ENCODE measurements at regions not wholly inside any gene's neighbourhood (a gene's known extent, or its start where the extent isn't known, plus 50 kb on each side); places are given as distances from the start of the nearest gene placed in this dataset.

GRCh38 chr6:151702851-151703658, 104.4 kb upstream of the ESR1 start:
- DNase-seq (ENCODE audit: low read depth): no peak
- no peaks in the 10 kb centered on the region for H3K36me3 ChIP-seq (ENCODE audit: control insufficient read depth, insufficient read depth, low read length, severe bottlenecking)
- H3K27me3 ChIP-seq (replicated peaks; ENCODE audit: control insufficient read depth, insufficient read depth, low read length): no peaks in the 10 kb centered on the region

GRCh38 chr6:151704383-151704782, 103.1 kb upstream of the ESR1 start:
- H3K9ac ChIP-seq (ENCODE audit: low read length): no peak overlapping the region
- H3K4me1 ChIP-seq (ENCODE audit: control insufficient read depth, insufficient read depth, low read length): peaks cover 30% of the 10 kb centered on the region
- no peaks in the 10 kb centered on the region for H3K9me3 ChIP-seq (ENCODE audit: control insufficient read depth, low read length)
- H3K36me3 ChIP-seq (ENCODE audit: control insufficient read depth, insufficient read depth, low read length, severe bottlenecking): no peaks in the 10 kb centered on the region
- DNase-seq (ENCODE audit: low read depth): no peak
- H3K27me3 ChIP-seq (replicated peaks; ENCODE audit: control insufficient read depth, insufficient read depth, low read length): no peaks in the 10 kb centered on the region
- H3K4me3 ChIP-seq (ENCODE audit: low read length): no peak overlapping the region

More at GRCh38 chr6:151702851-151703658, 104.4 kb upstream of the ESR1 start:
- H3K9me3 ChIP-seq (ENCODE audit: control insufficient read depth, low read length): no peaks in the 10 kb centered on the region
- no peak overlapping the region for H3K4me3 ChIP-seq (ENCODE audit: low read length)
- H3K4me1 ChIP-seq (ENCODE audit: control insufficient read depth, insufficient read depth, low read length): peaks cover 39% of the 10 kb centered on the region
- no peak overlapping the region for H3K9ac ChIP-seq (ENCODE audit: low read length)

- H3K9ac ChIP-seq (ENCODE audit: low read length): no peak overlapping the region
- no peaks in the 10 kb centered on the region for H3K36me3 ChIP-seq (ENCODE audit: control insufficient read depth, insufficient read depth, low read length, severe bottlenecking)
- H3K4me1 ChIP-seq (ENCODE audit: control insufficient read depth, insufficient read depth, low read length): peaks cover 16% of the 10 kb centered on the region
- H3K4me3 ChIP-seq (ENCODE audit: low read length): no peak overlapping the region
- H3K9me3 ChIP-seq (ENCODE audit: control insufficient read depth, low read length): no peaks in the 10 kb centered on the region
- DNase-seq (ENCODE audit: low read depth): no peak
- H3K27me3 ChIP-seq (replicated peaks; ENCODE audit: control insufficient read depth, insufficient read depth, low read length): no peaks in the 10 kb centered on the region
Observed at GRCh38 chr6:151705993-151706733, 101.3 kb upstream of the ESR1 start.

GRCh38 chr6:151709329-151709728, 98.2 kb upstream of the ESR1 start:
- H3K36me3 ChIP-seq (ENCODE audit: control insufficient read depth, insufficient read depth, low read length, severe bottlenecking): no peaks in the 10 kb centered on the region
- no peak for DNase-seq (ENCODE audit: low read depth)
- no peaks in the 10 kb centered on the region for H3K27me3 ChIP-seq (replicated peaks; ENCODE audit: control insufficient read depth, insufficient read depth, low read length)
- H3K4me1 ChIP-seq (ENCODE audit: control insufficient read depth, insufficient read depth, low read length): no peaks in the 10 kb centered on the region
- no peak overlapping the region for H3K9ac ChIP-seq (ENCODE audit: low read length)
- H3K9me3 ChIP-seq (ENCODE audit: control insufficient read depth, low read length): no peaks in the 10 kb centered on the region
- H3K4me3 ChIP-seq (ENCODE audit: low read length): no peak overlapping the region

GRCh38 chr6:151716526-151716932, 91.0 kb upstream of the ESR1 start:
- H3K9ac ChIP-seq (ENCODE audit: low read length): no peak overlapping the region
- H3K27me3 ChIP-seq (replicated peaks; ENCODE audit: control insufficient read depth, insufficient read depth, low read length): no peaks in the 10 kb centered on the region
- H3K36me3 ChIP-seq (ENCODE audit: control insufficient read depth, insufficient read depth, low read length, severe bottlenecking): no peaks in the 10 kb centered on the region
- H3K4me3 ChIP-seq (ENCODE audit: low read length): no peak overlapping the region
- peaks cover 17% of the 10 kb centered on the region for H3K4me1 ChIP-seq (ENCODE audit: control insufficient read depth, insufficient read depth, low read length)
- DNase-seq (ENCODE audit: low read depth): no peak
- peaks cover 3% of the 10 kb centered on the region for H3K9me3 ChIP-seq (ENCODE audit: control insufficient read depth, low read length)

- H3K36me3 ChIP-seq (ENCODE audit: control insufficient read depth, insufficient read depth, low read length, severe bottlenecking): no peaks in the 10 kb centered on the region
- no peaks in the 10 kb centered on the region for H3K27me3 ChIP-seq (replicated peaks; ENCODE audit: control insufficient read depth, insufficient read depth, low read length)
- H3K4me3 ChIP-seq (ENCODE audit: low read length): no peak overlapping the region
- H3K9ac ChIP-seq (ENCODE audit: low read length): no peak overlapping the region
- H3K9me3 ChIP-seq (ENCODE audit: control insufficient read depth, low read length): peaks cover 3% of the 10 kb centered on the region
- H3K4me1 ChIP-seq (ENCODE audit: control insufficient read depth, insufficient read depth, low read length): peaks cover 28% of the 10 kb centered on the region
- DNase-seq (ENCODE audit: low read depth): no peak
Observed at GRCh38 chr6:151719070-151719469, 88.4 kb upstream of the ESR1 start.

GRCh38 chr6:151721146-151721545, 86.3 kb upstream of the ESR1 start:
- peak; percentile 22 for DNase-seq (ENCODE audit: low read depth)
- Histone ChIP-seq H3K4me1 (ENCODE audit: control insufficient read depth, insufficient read depth, low read length) (peaks cover 28% of the 10 kb centered on the region), H3K9ac (ENCODE audit: low read length) (no peak overlapping the region), H3K4me3 (ENCODE audit: low read length) (no peak overlapping the region), H3K27me3 (replicated peaks; ENCODE audit: control insufficient read depth, insufficient read depth, low read length) (no peaks in the 10 kb centered on the region), H3K36me3 (ENCODE audit: control insufficient read depth, insufficient read depth, low read length, severe bottlenecking) (no peaks in the 10 kb centered on the region), H3K9me3 (ENCODE audit: control insufficient read depth, low read length) (no peaks in the 10 kb centered on the region)

- H3K36me3 ChIP-seq (ENCODE audit: control insufficient read depth, insufficient read depth, low read length, severe bottlenecking): no peaks in the 10 kb centered on the region
- no peak for DNase-seq (ENCODE audit: low read depth)
- H3K4me3 ChIP-seq (ENCODE audit: low read length): no peak overlapping the region
- no peak overlapping the region for H3K9ac ChIP-seq (ENCODE audit: low read length)
- no peaks in the 10 kb centered on the region for H3K9me3 ChIP-seq (ENCODE audit: control insufficient read depth, low read length)
- H3K4me1 ChIP-seq (ENCODE audit: control insufficient read depth, insufficient read depth, low read length): peaks cover 28% of the 10 kb centered on the region
- no peaks in the 10 kb centered on the region for H3K27me3 ChIP-seq (replicated peaks; ENCODE audit: control insufficient read depth, insufficient read depth, low read length)
Observed at GRCh38 chr6:151721671-151722070, 85.8 kb upstream of the ESR1 start.

GRCh38 chr6:151722342-151722741, 85.1 kb upstream of the ESR1 start:
- Histone ChIP-seq H3K36me3 (ENCODE audit: control insufficient read depth, insufficient read depth, low read length, severe bottlenecking) (no peaks in the 10 kb centered on the region), H3K27me3 (replicated peaks; ENCODE audit: control insufficient read depth, insufficient read depth, low read length) (no peaks in the 10 kb centered on the region), H3K4me1 (ENCODE audit: control insufficient read depth, insufficient read depth, low read length) (peaks cover 28% of the 10 kb centered on the region), H3K9ac (ENCODE audit: low read length) (no peak overlapping the region), H3K4me3 (ENCODE audit: low read length) (no peak overlapping the region), H3K9me3 (ENCODE audit: control insufficient read depth, low read length) (no peaks in the 10 kb centered on the region)
- no peak for DNase-seq (ENCODE audit: low read depth)

GRCh38 chr6:151723152-151723551, 84.3 kb upstream of the ESR1 start:
- H3K9ac ChIP-seq (ENCODE audit: low read length): no peak overlapping the region
- H3K4me3 ChIP-seq (ENCODE audit: low read length): no peak overlapping the region

GRCh38 chr6:151729829-151730495, 77.5 kb upstream of the ESR1 start:
- no peak for DNase-seq (ENCODE audit: low read depth)
- Histone ChIP-seq H3K27me3 (replicated peaks; ENCODE audit: control insufficient read depth, insufficient read depth, low read length) (no peaks in the 10 kb centered on the region), H3K36me3 (ENCODE audit: control insufficient read depth, insufficient read depth, low read length, severe bottlenecking) (no peaks in the 10 kb centered on the region), H3K4me1 (ENCODE audit: control insufficient read depth, insufficient read depth, low read length) (peaks cover 13% of the 10 kb centered on the region), H3K9ac (ENCODE audit: low read length) (no peak overlapping the region), H3K9me3 (ENCODE audit: control insufficient read depth, low read length) (peaks cover 9% of the 10 kb centered on the region), H3K4me3 (ENCODE audit: low read length) (no peak overlapping the region)

More at GRCh38 chr6:151723152-151723551, 84.3 kb upstream of the ESR1 start:
- H3K36me3 ChIP-seq (ENCODE audit: control insufficient read depth, insufficient read depth, low read length, severe bottlenecking): no peaks in the 10 kb centered on the region
- H3K9me3 ChIP-seq (ENCODE audit: control insufficient read depth, low read length): no peaks in the 10 kb centered on the region
- peaks cover 28% of the 10 kb centered on the region for H3K4me1 ChIP-seq (ENCODE audit: control insufficient read depth, insufficient read depth, low read length)
- no peak for DNase-seq (ENCODE audit: low read depth)
- no peaks in the 10 kb centered on the region for H3K27me3 ChIP-seq (replicated peaks; ENCODE audit: control insufficient read depth, insufficient read depth, low read length)

All from adipocyte (in vitro differentiated cells).